Panc1 (cell line): ENCODE measurements at regions not wholly inside any gene's neighbourhood (a gene's known extent, or its start where the extent isn't known, plus 50 kb on each side); places are given as distances from the start of the nearest gene placed in this dataset.
"Not testable (repeated sequence)": the region's sequence is repeated elsewhere in the genome, so short reads cannot be mapped to it uniquely, and the experiment has no call there.

Experiments
- ATAC-seq: fragments of 200-7000 bp; cut with Tn5 transposase; 2 replicates; pipeline ENCODE4 v1.9.1; 2020; ENCODE audit warnings: mild to moderate bottlenecking, moderate library complexity
- BruUV-seq: library from RNA; stranded (reverse); fragments of 400-500 nt; replicated peaks from 2 replicates; lab custom pipeline; 2021; lab: Mats Ljungman, UMichigan
- CTCF ChIA-PET: fragments of 300-600 bp; sonication (Branson Sonifier 250); formaldehyde crosslinking; loops from one replicate; lab custom pipeline; 2022; ENCODE audit warnings: antibody characterized with exemption; lab: Charles Lee
- POLR2A ChIA-PET: fragments of 300-600 bp; sonication (Branson Sonifier 250); formaldehyde crosslinking; loops from one replicate; lab custom pipeline; 2022; ENCODE audit warnings: antibody characterized with exemption; lab: Charles Lee
- DNase-seq: peaks from one replicate; pipeline ENCODE4 v3.0.0-alpha.2; 2010; ENCODE audit warnings: low read depth, low spot score
- H3K27ac ChIP-seq: 2 replicates; pipeline ENCODE4 v1.5.1; 2011; ENCODE audit warnings: mild to moderate bottlenecking, low read length, inconsistent platforms
- H3K27me3 ChIP-seq: fragments of 200-500 bp; sonication (Bioruptor generic); 2 replicates; pipeline ENCODE4 v1.6.0; 2014; ENCODE audit warnings: low read length, inconsistent platforms; ENCODE audit not compliant: control insufficient read depth, insufficient read depth
- H3K36me3 ChIP-seq: fragments of 200-500 bp; sonication (Bioruptor generic); 2 replicates; pipeline ENCODE4 v1.5.1; 2014; ENCODE audit warnings: inconsistent platforms, mild to moderate bottlenecking, low read length, moderate library complexity; ENCODE audit not compliant: control insufficient read depth, insufficient read depth
- H3K4me1 ChIP-seq: 2 replicates; pipeline ENCODE4 v1.5.1; 2011; ENCODE audit warnings: inconsistent platforms, mild to moderate bottlenecking, low read length, moderate library complexity; ENCODE audit not compliant: control insufficient read depth, insufficient read depth
- H3K4me3 ChIP-seq, 2 experiments: 2 replicates each; pipeline ENCODE4 v1.5.1; 2011 to 2012; ENCODE audit warnings: low read depth in 2 of 2, low read length in 2 of 2, mild to moderate bottlenecking in 2 of 2, inconsistent platforms in 1 of 2, moderate library complexity in 1 of 2
- H3K9me3 ChIP-seq: fragments of 200-500 bp; sonication (Bioruptor generic); 2 replicates; pipeline ENCODE4 v1.5.1; 2014; ENCODE audit warnings: low read depth, mild to moderate bottlenecking, inconsistent platforms, low read length, moderate library complexity; ENCODE audit not compliant: control insufficient read depth, insufficient read depth
- CTCF ChIP-seq: fragments of 450-650 bp; IDR thresholded peaks from 2 replicates; pipeline ENCODE4 v1.5.1; 2017; ENCODE audit warnings: mild to moderate bottlenecking
- POLR2AphosphoS5 ChIP-seq: IDR thresholded peaks from 2 replicates; pipeline ENCODE4 v1.6.1; 2012; ENCODE audit warnings: mild to moderate bottlenecking, low read depth, low read length, moderate library complexity
- REST ChIP-seq, 2 experiments: IDR thresholded peaks; 2 replicates each; pipeline ENCODE4 v1.6.1; 2011 to 2012; ENCODE audit warnings: low read depth in 2 of 2, control low read depth in 1 of 2, low read length in 1 of 2, mild to moderate bottlenecking in 1 of 2, moderate library complexity in 1 of 2; ENCODE audit not compliant: insufficient read depth in 1 of 2
- SIN3A ChIP-seq: IDR thresholded peaks from 2 replicates; pipeline ENCODE4 v1.6.1; 2012; ENCODE audit warnings: low read depth, mild to moderate bottlenecking, low read length, moderate library complexity, borderline replicate concordance; ENCODE audit not compliant: insufficient read depth
- TCF7L2 ChIP-seq: IDR thresholded peaks from 2 replicates; pipeline ENCODE4 v1.6.1; 2011; ENCODE audit warnings: mild to moderate bottlenecking, low read depth, low read length, inconsistent platforms
- in situ Hi-C: cut with HindIII; loops from 2 replicates; pipeline ENCODE4 v1.10.0; 2016; ENCODE audit warnings: low sequenced_read_pairs, low pct_unique_long_range_greater_than_20kb
- intact Hi-C: fragments of 100-400 bp; cut with micrococcal nuclease; formaldehyde crosslinking; loops from one replicate; pipeline ENCODE4 v1.10.0; 2022; ENCODE audit not compliant: unreplicated experiment

- H3K4me3 ChIP-seq, BruUV-seq, H3K4me1 ChIP-seq, H3K27ac ChIP-seq, H3K9me3 ChIP-seq, ATAC-seq, H3K27me3 ChIP-seq, DNase-seq, H3K36me3 ChIP-seq, intact Hi-C loops, in situ Hi-C loops, CTCF ChIA-PET, POLR2A ChIA-PET: not testable (repeated sequence)
Measured at GRCh38 chr1:176396604-176397395, 66.2 kb upstream of the PAPPA2 start.

GRCh38 chr1:176391621-176392020, 71.4 kb upstream of the PAPPA2 start:
- no TSS peak for BruUV-seq
- CTCF ChIA-PET, result no interaction called here
- in situ Hi-C loops, result no loop called here

More at GRCh38 chr1:176391621-176392020, 71.4 kb upstream of the PAPPA2 start:
- H3K36me3 ChIP-seq, result no peaks in the 10 kb centered on the region
- POLR2A ChIA-PET, result no interaction called here
- no peak overlapping the region for H3K27ac ChIP-seq
- intact Hi-C loops, result no loop called here
- DNase-seq, result no peak
- H3K27me3 ChIP-seq, result no peaks in the 10 kb centered on the region
- ATAC-seq, result no peak
- H3K4me3 ChIP-seq, result no peak overlapping the region
- H3K4me1 ChIP-seq, result no peaks in the 10 kb centered on the region
- H3K9me3 ChIP-seq, result no peaks in the 10 kb centered on the region
- TF ChIP-seq TCF7L2 (no peak), REST (IDR thresholded peaks at IDR 0.05; ENCODE audit: insufficient read depth in 1 of 2, low read depth in 2 of 2, low read length in 1 of 2) (no peak), POLR2AphosphoS5 (no peak), CTCF (no peak), SIN3A (no peak)
